Fibroblast of skin of left quadriceps (primary cell): ENCODE measurements at regions not wholly inside any gene's neighbourhood (a gene's known extent, or its start where the extent isn't known, plus 50 kb on each side); places are given as distances from the start of the nearest gene placed in this dataset.
"Not testable (repeated sequence)": the region's sequence is repeated elsewhere in the genome, so short reads cannot be mapped to it uniquely, and the experiment has no call there.

Experiments
- DNase-seq, 2 experiments: peaks; one replicate each; pipeline ENCODE4 v3.0.0-alpha.2; 2013; ENCODE audit warnings: low read depth in 2 of 2

GRCh38 chr9:88870627-88871026, 120.6 kb upstream of the S1PR3 start:
- DNase-seq, result no peak

GRCh38 chr9:88871669-88872068, 119.6 kb upstream of the S1PR3 start:
- DNase-seq, result no peak

GRCh38 chr9:88872192-88872946, 118.9 kb upstream of the S1PR3 start:
- DNase-seq, result no peak

GRCh38 chr9:88873635-88874034, 117.6 kb upstream of the S1PR3 start:
- DNase-seq, result no peak

- no peak for DNase-seq
Measured at GRCh38 chr9:88874391-88874790, 116.9 kb upstream of the S1PR3 start.

- DNase-seq, result no peak
Measured at GRCh38 chr9:88875400-88876120, 115.7 kb upstream of the S1PR3 start.

GRCh38 chr9:88880199-88880598, 111.1 kb upstream of the S1PR3 start:
- no peak for DNase-seq

GRCh38 chr9:88884291-88884690, 107.0 kb upstream of the S1PR3 start:
- DNase-seq, result not testable (repeated sequence)

GRCh38 chr9:88886762-88887161, 104.5 kb upstream of the S1PR3 start:
- DNase-seq, result not testable (repeated sequence)

- DNase-seq, result no peak
Measured at GRCh38 chr9:88889386-88889785, 101.9 kb upstream of the S1PR3 start.

GRCh38 chr9:88890546-88890945, 100.7 kb upstream of the S1PR3 start:
- DNase-seq, result no peak

GRCh38 chr9:88891040-88891439, 100.2 kb upstream of the S1PR3 start:
- DNase-seq, result no peak

- DNase-seq, result no peak
Measured at GRCh38 chr9:88892724-88893123, 98.5 kb upstream of the S1PR3 start.

- DNase-seq, result no peak
Measured at GRCh38 chr9:88897081-88897480, 94.2 kb upstream of the S1PR3 start.

- DNase-seq, result no peak
Measured at GRCh38 chr9:88898039-88898720, 93.1 kb upstream of the S1PR3 start.

GRCh38 chr9:88905506-88905905, 85.8 kb upstream of the S1PR3 start:
- DNase-seq, result no peak

GRCh38 chr9:88915916-88916315, 75.4 kb upstream of the S1PR3 start:
- DNase-seq, result no peak

GRCh38 chr9:88916894-88917293, 74.4 kb upstream of the S1PR3 start:
- no peak for DNase-seq

- DNase-seq, result no peak
Measured at GRCh38 chr9:88917375-88917774, 73.9 kb upstream of the S1PR3 start.

- not testable (repeated sequence) for DNase-seq
Measured at GRCh38 chr9:88918537-88918936, 72.7 kb upstream of the S1PR3 start.

GRCh38 chr9:88920645-88921044, 70.6 kb upstream of the S1PR3 start:
- no peak for DNase-seq

- no peak for DNase-seq
Measured at GRCh38 chr9:88922091-88922490, 69.2 kb upstream of the S1PR3 start.

GRCh38 chr9:88923092-88923491, 68.2 kb upstream of the S1PR3 start:
- no peak for DNase-seq
